Mesenteric fat pad (tissue), 1 donor: ENCODE measurements at regions not wholly inside any gene's neighbourhood (a gene's known extent, or its start where the extent isn't known, plus 50 kb on each side); places are given as distances from the start of the nearest gene placed in this dataset.

Experiments
- DNase-seq: peaks from one replicate; pipeline ENCODE4 v3.0.0-alpha.2; 2020; ENCODE audit warnings: low spot score
- donor health status: DM: yes; HTN: yes; CAD: no.

DNA sequence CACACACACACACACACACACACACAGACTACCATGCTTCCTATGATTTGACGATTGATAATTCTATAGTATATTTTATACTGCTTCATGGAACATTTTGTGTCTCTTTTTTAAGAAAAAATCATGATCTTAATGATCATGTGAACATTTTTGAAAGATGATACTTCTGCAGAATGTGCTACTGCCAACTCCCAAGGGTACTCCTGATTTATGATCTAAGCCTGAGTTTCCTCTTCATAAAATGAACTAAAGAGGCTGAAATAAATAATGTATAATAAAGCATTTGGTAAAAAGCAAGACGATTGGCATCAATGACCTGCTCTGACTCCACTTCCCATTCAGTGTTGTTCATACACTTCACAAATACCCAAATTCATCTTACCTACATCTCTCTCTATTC lies 333.8 kb upstream of the RBMS3 start:
- DNase-seq: no peak

DNA sequence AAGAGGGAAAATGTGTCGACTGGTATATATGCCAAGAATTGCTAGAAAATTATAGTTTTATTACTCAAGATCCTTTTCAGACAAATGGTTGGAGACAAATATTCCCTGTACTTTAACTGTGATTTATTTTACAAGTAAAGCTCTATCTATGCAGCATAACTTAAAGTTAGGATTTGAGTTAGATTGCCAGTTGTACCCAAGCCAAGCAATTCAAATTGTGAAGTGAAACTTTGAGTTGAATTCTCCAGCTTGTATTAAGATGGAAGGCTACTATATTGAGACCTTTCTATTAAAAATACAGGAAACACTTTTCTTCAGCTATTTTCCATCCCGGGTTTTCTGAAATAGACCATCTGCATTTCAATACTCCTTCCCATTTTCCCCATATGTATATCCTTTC lies 333.1 kb upstream of the RBMS3 start:
- DNase-seq: no peak

DNA sequence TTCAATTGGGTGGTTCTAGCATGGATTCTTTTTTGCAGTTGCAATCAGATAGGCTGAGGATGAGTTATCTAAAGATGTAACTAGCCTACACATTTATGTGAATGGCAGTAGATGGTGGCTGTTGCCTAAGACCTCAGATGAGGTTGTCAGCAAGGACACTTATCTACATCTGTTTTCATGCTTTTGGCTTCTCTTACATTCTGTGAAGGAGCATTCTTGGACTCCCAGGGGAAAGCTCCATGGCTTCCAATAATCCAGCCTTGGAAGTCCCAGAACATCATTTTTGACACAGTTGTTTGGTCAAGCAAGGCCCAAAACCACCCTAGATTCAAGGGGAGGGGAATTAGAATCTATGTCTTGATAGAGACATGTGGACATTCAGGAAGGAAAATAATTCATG lies 332.2 kb upstream of the RBMS3 start:
- DNase-seq: no peak

DNA sequence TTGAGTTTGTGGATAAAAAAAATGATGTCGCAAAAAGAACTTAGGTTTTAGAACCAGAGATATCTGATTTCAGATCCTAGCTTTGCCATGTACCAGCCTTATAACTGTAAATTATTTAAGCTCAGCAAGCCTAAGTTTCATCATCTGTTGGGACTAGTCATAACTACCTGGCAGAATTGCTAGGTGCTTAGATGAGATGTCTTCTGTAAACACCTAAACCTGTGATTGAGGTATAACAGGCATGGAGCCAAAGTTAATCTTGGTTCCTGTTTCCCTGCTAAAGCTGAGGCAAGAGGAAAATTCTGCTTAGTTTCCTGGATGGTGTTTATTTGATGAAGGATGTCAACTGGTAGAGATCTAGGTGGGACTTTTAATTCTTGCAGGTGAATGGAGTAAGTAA lies 331.3 kb upstream of the RBMS3 start:
- DNase-seq: no peak

DNA sequence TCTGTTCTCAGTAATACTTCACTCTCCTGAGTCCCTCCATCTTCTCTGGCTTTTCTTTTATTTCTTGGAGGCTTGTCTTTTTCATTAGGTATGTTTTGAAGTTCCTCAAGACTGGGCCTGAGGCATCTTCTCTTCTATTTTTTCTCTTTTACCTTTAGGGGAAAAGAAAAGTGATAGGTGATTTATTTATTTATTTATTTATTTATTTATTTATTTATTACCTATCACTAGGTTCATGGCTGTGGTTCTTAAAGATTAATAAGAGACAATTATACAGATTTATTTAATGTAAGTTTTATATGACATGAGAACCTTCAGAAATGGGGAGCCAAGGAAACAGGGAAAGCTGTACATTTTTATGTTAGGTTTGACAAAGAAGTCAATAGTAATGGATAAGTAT lies 330.3 kb upstream of the RBMS3 start:
- DNase-seq: no peak

DNA sequence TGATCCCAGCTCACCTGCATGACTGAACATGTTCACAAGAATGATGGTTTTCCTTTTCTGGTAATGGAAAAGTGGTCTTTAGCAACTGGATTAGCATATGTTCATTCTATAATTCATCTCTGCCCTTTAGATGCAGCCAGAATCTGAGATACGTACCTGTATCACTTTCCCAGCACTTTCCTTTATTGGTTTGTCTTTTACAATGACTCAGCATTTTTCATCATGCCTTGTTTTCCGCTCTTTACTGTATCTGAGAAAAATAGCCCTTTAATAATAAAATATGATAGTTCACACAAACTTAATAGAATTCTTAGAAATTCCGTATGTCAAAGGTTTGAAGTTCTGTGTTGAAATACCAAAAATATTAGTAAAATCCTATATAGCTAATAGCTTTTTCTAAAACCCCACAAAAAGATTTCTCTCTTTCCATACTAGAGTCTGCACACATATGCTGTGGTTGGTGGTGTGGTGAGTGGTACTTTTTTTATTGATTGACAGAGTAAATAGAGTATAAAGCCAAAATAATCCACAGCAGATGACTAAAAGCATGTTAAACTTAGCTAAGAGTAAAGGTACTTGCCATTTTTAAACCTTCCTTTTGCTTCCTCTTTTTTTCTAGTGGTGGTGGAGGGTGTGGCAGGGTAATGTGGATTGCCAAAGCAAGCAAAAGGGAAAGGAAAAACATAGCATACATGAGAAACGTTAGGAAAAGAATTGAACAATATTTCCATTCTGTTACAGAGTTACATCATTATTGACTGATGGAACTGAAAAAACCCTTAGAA lies 328.9 kb upstream of the RBMS3 start:
- DNase-seq: no peak

DNA sequence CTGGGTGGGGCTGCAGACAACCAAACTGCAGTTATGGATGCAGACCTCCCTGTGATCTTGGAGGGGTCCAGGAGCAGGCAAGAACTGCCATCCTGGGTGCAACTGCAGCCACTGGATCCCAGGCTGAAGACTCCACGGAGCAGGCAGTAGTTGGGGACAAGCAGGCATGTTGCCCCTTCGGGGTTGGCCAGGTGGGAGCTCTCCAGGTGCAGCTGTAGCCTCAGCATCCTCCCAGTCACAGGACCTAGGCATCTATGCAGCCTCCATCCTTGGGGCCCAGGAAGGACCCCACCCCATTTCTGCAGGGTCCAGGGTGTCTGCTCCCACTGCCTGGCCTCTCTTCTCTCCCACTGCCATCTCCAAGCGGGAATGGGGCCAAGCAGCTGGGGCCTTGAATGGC lies 322.2 kb upstream of the RBMS3 start:
- DNase-seq: no peak

DNA sequence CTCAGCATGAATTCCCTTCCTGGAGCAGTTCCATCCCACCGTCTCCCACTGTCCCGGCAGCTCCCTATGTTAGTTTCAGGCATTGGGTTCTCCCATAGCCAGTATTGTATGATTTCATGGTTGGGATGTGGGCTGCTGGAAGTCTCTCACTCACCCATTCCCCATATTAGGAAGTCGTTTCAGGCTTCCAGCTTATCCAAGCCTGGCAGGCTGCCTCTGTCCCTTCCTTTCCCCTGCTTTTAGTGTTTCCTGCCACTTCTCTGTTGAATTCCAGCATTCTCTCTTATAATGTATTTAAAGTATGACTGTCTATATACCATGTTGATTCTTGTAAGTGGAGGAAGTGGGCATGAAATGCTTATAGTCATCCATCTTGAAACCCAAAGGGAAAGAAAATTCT lies 309.7 kb upstream of the RBMS3 start:
- no peak for DNase-seq

DNA sequence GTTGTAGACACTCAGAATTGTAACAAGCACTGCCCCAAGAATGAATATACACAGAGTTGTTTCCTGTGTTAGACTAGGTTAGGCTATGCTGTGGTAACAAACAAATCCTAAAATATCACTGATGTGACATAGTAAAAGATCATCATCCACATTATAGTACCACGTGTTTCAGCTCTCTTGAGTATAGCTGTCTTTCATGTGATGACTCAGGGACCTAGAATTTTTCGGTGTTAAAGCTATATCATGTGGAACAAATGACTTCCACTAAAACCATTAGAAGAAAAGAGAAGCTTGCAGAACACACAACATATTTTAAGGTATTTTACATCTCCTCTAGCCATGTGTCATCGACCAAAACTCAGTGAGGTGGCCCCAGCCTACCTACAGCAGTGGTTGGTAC lies 307.9 kb upstream of the RBMS3 start:
- no peak for DNase-seq

DNA sequence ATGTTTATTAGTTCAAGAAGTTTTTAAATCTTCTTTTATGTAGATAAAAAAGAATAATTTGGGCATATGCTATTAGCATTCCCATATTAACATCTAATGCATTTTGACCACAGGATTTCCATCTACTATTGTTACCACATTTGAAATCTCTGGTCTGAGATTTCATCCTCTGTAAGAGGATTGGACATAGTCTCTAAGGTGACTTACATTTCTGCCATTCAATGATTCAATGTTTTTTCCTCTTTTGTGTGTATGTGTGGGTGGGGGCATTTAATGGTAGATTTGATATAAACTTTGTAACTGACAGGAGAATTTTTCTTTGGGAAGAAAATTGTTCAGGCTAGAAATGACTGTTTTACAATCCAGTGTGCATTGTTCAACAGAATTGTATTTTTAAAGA lies 307.3 kb upstream of the RBMS3 start:
- no peak for DNase-seq

DNA sequence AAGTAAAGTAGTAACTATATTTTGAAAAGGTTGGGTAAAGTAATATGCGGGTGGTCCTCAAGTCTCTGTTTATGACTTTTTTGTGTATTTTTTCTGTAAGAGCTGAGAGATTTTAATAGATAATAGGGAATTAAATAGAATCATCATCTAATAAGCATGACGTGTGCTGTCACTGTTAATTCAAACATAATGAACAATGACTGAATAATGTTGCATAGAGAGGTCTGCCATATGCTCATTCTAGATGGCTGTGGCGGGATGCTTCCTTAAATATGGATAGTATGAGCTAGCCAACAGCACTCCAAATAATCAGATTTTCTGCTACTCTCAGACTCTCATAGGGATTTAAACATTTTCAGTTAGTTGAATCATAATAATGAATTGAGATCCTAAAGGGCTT lies 302.8 kb upstream of the RBMS3 start:
- no peak for DNase-seq

DNA sequence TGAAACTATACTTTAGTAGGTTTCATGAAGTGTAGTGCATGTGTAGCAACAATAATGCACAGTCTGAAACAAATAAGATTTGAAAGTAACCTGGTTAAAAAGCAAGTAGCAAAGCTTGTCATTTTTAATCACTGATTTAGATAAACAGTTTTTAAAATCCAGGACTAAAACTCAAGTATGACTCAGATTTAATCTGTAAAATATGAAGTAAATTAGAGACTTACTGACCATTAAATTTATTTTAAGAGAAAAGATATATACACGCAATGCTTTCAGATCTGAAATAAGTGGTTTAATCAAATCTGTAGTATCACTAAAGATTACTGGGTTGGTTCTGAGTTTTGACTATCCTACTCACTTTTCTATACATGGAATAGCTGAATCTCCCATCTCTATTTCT lies 300.7 kb upstream of the RBMS3 start:
- no peak for DNase-seq

DNA sequence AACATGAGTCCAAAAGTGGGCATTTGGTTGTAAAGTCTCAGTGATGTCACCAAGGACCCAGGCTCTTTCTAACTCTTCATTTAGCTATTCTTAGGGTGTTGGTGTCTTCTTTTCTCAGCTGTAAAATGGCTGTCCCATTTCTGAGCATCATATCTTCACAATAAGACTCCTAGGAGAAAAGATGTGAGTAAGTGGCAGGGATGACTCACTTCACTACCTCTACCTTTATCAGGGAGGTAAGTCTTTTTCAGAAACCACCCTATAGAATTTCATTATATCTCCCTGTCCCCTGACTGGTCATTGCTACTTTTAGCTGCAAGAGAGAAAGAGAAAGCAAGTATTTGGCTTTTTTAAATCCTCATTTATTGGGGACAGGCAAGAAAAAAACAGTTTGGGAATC lies 300.2 kb upstream of the RBMS3 start:
- DNase-seq: no peak

DNA sequence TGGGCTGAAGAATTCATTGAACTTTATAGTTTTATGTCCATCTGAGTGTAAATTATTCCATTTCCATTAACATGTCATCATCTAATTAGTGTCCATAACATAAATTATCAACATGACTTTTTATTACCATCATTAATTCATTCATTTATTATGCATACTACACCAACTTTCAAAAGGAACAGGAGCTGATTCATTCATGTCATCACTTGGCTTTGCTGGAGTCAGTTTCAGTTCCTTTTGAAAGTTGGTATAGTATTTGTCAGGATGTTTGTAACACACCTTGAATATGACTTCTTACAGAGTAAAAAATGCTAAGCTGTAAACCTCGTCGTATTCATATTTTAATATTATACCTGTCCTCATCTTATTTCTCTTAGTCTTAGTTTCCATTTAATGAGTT lies 298.0 kb upstream of the RBMS3 start:
- DNase-seq: no peak

DNA sequence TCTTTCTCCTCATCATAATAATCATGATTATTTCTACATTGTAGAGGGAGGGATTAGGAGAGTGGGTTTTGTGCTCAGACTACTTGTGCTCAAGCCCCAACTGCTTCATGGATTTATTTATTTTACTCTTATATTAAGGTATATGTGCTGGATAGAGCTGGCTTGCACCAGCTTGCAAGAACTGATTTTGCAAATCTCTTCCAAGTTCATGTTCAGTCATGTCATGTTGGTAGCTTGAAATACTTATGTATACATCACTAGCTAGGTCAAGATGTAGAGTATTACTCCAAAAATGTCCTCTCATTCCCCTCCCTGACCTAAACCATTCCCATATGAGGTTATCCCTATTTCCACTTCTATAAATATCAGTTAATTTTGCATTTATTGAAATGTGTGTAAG lies 293.9 kb upstream of the RBMS3 start:
- DNase-seq: no peak

DNA sequence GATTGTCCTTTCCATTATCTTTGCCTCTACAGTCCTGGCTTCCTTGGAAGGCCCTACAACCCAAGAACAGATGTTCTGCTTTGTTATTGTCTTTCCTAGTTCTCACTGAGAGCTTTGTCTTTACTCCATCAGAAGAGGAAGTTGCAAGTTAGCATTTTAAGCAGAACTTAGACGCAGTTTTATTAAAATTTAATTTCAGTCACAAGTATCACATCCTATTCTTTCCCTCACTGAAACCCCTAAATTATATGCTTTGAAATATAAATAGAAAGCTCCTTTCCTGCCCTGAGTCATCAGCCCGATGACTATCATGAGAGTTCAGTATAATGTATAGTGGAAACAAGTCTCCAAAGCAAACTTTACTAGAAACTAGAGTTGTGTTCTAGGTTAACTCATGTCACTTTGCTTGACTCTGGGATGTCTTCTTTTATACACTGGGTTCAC lies 291.2 kb upstream of the RBMS3 start:
- no peak for DNase-seq

DNA sequence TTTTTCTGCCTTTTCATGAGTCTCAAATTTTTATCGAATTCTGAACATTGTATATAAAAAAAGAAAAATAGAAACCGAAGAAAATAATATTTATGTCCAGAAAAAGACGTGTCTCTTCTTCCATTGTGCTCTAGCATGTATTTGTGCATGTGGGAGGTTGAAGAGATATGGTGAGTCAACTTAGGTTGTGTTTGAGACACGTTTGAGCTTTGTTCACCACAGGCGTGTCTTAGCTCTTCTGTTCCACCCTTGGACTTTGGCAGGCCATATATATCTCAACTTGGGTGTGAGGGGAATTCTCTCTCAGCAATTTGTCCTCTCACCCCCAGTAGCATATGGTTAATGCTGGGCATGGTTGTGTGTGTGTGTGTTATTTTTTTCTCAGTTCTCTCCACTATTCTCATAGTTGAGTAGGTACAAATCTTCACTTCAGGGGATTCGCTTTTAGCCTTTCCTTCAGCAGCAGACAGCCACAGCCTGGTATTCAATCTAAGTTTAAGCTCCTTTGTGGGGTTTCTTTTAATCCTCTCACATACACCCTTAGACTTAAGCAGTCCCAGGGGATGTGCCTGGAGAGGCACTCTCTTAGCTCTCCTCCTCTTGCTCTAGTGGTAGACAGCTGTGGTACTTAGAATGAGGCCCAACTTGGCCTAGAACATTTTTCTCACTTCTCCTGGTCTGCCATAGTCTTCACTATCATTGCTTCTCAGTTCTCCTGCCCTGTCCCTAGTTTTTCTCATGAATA lies 286.5 kb upstream of the RBMS3 start:
- DNase-seq: no peak

DNA sequence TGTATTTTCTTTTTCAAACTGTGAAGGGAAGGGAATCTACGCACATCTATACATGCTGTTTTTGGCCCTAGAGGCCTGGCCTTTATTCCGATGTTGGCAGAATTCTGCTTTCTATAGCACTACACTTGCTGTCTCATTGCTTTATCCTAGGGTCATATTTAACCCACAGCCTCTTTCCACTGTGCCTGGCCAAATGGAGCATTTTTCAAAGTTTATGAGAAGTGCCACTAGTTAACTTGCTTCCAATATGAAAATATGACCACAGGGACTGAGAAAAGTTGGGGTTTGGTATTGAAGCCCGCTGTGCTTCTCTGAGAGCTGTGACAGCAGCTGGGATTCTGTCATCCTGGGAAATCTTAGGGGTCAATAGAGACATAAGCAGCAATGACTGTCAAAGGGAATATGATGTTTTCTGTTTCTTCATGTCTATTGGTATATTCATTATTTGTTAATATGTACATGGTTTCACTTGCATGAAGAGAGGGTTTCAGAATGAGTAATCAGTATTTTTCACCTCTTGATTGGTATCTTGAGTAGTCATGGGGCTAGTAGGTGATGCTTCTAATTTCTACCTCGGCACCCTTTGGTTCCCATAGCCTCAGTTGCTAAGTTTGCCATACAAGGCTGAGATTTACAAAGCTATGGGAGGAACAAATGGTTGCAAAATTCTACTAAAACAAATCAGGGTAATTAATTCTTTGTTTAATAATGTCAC lies 275.8 kb upstream of the RBMS3 start:
- no peak for DNase-seq

DNA sequence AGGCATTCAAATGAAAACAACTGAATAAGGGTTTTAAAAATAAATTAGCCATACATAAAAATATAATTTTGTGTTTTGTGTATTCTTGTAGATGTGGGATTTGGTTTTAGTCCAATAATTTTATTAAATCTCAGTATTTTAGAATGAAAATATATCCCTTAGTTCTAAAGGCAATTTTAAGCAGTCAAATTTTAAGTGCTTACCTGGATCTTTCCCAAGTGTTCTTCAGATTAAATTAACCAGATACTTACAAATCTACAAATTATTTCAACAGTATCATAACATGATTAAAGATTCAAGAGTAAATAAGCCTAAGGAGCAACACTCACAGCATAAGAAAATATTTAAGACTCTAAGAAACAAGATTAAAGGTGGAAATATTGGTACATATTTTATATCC lies 275.0 kb upstream of the RBMS3 start:
- no peak for DNase-seq

DNA sequence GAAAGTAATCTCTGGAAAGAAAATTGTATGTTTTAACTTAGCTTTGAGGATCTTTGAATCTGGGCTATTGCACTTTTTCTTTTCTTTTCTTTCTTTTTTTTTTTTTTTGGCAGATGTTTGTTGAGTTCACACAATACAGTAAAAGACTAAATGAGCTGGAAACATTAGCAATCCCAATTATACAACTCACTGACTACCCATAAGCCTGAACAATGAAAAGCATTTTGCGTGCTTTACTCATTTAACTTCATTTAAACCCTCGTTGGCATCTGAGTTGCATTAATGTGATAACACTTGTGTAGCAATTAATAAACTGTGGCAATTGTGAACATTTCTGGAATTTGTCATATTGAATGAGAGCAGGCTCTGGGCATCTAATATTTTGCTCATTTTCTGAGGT lies 269.4 kb upstream of the RBMS3 start:
- no peak for DNase-seq

DNA sequence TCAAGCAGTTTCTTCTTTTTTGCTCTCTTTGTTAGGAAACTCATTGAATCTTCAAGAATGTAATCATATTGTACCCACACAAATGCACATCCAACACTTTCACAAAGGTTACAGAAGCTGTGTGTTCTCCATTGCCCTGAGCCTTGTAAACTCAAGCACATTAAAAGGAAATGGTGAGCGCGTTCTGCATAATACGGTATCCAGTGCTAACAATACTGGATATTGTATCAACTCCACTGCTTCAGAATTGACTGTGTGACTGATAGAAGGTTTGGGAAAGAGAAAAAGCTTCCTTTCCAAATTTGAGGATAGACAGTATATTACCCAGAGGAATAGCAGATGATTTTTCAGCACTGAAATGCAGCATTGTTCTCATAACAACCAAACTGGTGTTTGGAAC lies 268.9 kb upstream of the RBMS3 start:
- DNase-seq: no peak

DNA sequence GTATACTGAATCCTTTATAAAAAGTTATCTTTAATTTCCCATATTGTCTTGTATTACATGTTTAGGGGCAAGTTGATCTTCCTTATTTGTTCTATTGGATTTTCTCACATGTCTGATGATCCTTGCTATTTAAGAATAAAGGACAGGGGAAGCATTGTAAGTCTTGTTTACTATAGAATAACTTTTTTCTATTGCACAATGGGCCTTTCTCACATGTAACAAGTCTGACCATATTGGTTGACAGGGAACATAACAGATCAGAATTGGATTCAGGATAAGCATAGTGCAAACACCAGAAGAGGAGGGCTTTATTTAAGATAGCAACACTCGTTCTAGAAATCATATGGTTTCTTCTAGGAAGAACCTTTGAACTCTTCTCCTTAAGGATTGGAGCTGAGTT lies 257.9 kb upstream of the RBMS3 start:
- DNase-seq: no peak
